Liver (tissue), 8 donors: ENCODE measurements at regions not wholly inside any gene's neighbourhood (a gene's known extent, or its start where the extent isn't known, plus 50 kb on each side); places are given as distances from the start of the nearest gene placed in this dataset.

Source experiments
- DNase-seq: peaks from one replicate; pipeline ENCODE4 v3.0.0-alpha.2; 2017; ENCODE audit warnings: low spot score
- H3K27ac ChIP-seq, 2 donors: one replicate each; pipeline ENCODE4 v1.7.0; 2013; ENCODE audit warnings: inconsistent platforms in 2 of 2, low read length in 2 of 2, control low read depth in 1 of 2, low read depth in 1 of 2, mild to moderate bottlenecking in 1 of 2
- H3K27me3 ChIP-seq, 4 donors: one replicate each; pipeline versions ENCODE4 v1.6.1 to v1.7.0; 2013; ENCODE audit warnings: low read length in 3 of 4, inconsistent platforms in 1 of 4, mild to moderate bottlenecking in 1 of 4, moderate library complexity in 1 of 4; ENCODE audit not compliant: control insufficient read depth in 4 of 4, insufficient read depth in 4 of 4
- H3K36me3 ChIP-seq, 4 donors: one replicate each; pipeline versions ENCODE4 v1.6.1 to v1.7.0; 2013; ENCODE audit warnings: low read length in 3 of 4, mild to moderate bottlenecking in 3 of 4, low read depth in 1 of 4, moderate library complexity in 1 of 4; ENCODE audit not compliant: control insufficient read depth in 4 of 4, insufficient read depth in 3 of 4
- H3K4me1 ChIP-seq, 4 donors: one replicate each; pipeline versions ENCODE4 v1.6.1 to v1.7.0; 2013; ENCODE audit warnings: low read length in 3 of 4, mild to moderate bottlenecking in 3 of 4, moderate library complexity in 1 of 4; ENCODE audit not compliant: control insufficient read depth in 4 of 4, insufficient read depth in 4 of 4
- H3K4me3 ChIP-seq, 3 donors: one replicate each; pipeline versions ENCODE4 v1.6.1 to v1.7.0; 2013; ENCODE audit warnings: low read length in 3 of 3, control low read depth in 1 of 3, low read depth in 1 of 3, mild to moderate bottlenecking in 1 of 3
- H3K9ac ChIP-seq, 2 donors: one replicate each; pipeline ENCODE4 v1.7.0; 2013; ENCODE audit warnings: low read length in 2 of 2, mild to moderate bottlenecking in 2 of 2, moderate library complexity in 2 of 2, control low read depth in 1 of 2, low read depth in 1 of 2
- H3K9me3 ChIP-seq, 4 donors: one replicate each; pipeline versions ENCODE4 v1.6.1 to v1.7.0; 2013; ENCODE audit warnings: low read length in 3 of 4; ENCODE audit not compliant: control insufficient read depth in 4 of 4
- CTCF ChIP-seq: fragments of 150-350 bp; IDR thresholded peaks from 2 replicates; pipeline ENCODE4 v1.5.1; 2017; ENCODE audit warnings: improper control_type of control experiment, low read depth, low read length; ENCODE audit not compliant: missing input control
- EGR1 ChIP-seq, 2 donors: IDR thresholded peaks; 2 replicates each; pipeline ENCODE4 v1.6.1; 2016 to 2018; ENCODE audit warnings: antibody characterized with exemption in 2 of 2, low read depth in 2 of 2
- GABPA ChIP-seq, 2 donors: IDR thresholded peaks in 1 of 2; conservative IDR thresholded peaks in 1 of 2; 2 replicates each; pipeline ENCODE4 v1.6.1; 2016; ENCODE audit warnings: antibody characterized with exemption in 2 of 2, mild to moderate bottlenecking in 1 of 2, moderate library complexity in 1 of 2
- HNF4A ChIP-seq, 2 donors: conservative IDR thresholded peaks; 2 replicates each; pipeline ENCODE4 v1.6.1; 2016; ENCODE audit warnings: antibody characterized with exemption in 2 of 2, mild to moderate bottlenecking in 2 of 2
- HNF4G ChIP-seq: IDR thresholded peaks from 2 replicates; pipeline ENCODE4 v1.6.1; 2016; ENCODE audit warnings: antibody characterized with exemption
- JUND ChIP-seq, 2 donors: IDR thresholded peaks; 2 replicates each; pipeline ENCODE4 v1.6.1; 2016; ENCODE audit warnings: antibody characterized with exemption in 2 of 2
- NR2F2 ChIP-seq: IDR thresholded peaks from 2 replicates; pipeline ENCODE4 v1.6.1; 2016; ENCODE audit warnings: antibody characterized with exemption
- RAD21 ChIP-seq, 2 donors: IDR thresholded peaks; 2 replicates each; pipeline ENCODE4 v1.6.1; 2016; ENCODE audit warnings: antibody characterized with exemption in 2 of 2, mild to moderate bottlenecking in 2 of 2
- REST ChIP-seq: IDR thresholded peaks from 2 replicates; pipeline ENCODE4 v1.6.1; 2016; ENCODE audit warnings: antibody characterized with exemption, mild to moderate bottlenecking
- RXRA ChIP-seq, 2 donors: IDR thresholded peaks; 2 replicates each; pipeline ENCODE4 v1.6.1; 2017 to 2018; ENCODE audit warnings: antibody characterized with exemption in 2 of 2, mild to moderate bottlenecking in 1 of 2
- TAF1 ChIP-seq: conservative IDR thresholded peaks from 2 replicates; pipeline ENCODE4 v1.6.1; 2016; ENCODE audit warnings: antibody characterized with exemption, mild to moderate bottlenecking
- WGBS: extraction: QIAGEN DNeasy Blood & Tissue Kit; methylation state at CpG from one replicate; pipeline ENCODE4 v1.1.7; 2013; 5-methylcytosine and 5-hydroxymethylcytosine counted together
- TF ChIP-seq, protein P1 (sequence below): IDR thresholded peaks from 2 replicates; pipeline ENCODE4 v1.6.1; 2016; ENCODE audit warnings: antibody characterized with exemption
- TF ChIP-seq, protein P2 (sequence below): IDR thresholded peaks from 2 replicates; pipeline ENCODE4 v1.6.1; 2016; ENCODE audit warnings: antibody characterized with exemption
- donor health status: healthy.
- donor health status: healthy.
- donor health status: healthy.
- donor health status: healthy.
- donor health status: healthy.

DNA sequence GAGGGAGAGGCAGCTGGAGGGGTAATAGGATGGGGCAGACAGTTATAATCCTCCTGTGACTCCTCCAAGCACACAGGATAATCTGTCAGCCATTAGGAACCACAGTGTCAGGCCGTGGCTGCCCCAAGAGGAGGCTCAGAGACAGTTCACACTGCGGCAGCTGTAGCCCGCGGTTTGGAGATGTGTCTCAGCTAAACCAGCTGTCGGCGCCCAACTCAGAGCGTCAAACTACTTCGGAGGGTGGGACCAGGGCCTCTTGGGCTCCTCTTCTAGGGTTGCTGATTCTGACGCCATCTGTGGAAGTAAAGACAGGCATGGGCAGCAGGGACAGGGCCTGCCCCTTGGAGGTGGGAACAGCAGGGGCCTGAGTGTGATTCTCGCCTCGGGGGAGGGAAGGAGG, 309.8 kb downstream of the CDC5L start:
- peak; percentile 17 for DNase-seq
- no peaks in the 10 kb centered on the region for H3K9me3 ChIP-seq
- H3K36me3 ChIP-seq, result no peaks in the 10 kb centered on the region
- no peak overlapping the region for H3K27ac ChIP-seq
- no peak overlapping the region for H3K9ac ChIP-seq
- H3K4me1 ChIP-seq, result no peaks in the 10 kb centered on the region
- H3K4me3 ChIP-seq, result no peak overlapping the region
- TF ChIP-seq, protein P1, sequence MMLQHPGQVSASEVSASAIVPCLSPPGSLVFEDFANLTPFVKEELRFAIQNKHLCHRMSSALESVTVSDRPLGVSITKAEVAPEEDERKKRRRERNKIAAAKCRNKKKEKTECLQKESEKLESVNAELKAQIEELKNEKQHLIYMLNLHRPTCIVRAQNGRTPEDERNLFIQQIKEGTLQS, result no peak
- TF ChIP-seq HNF4G, result no peak
- TF ChIP-seq RXRA (IDR thresholded peaks at IDR 0.05), result no peak
- TF ChIP-seq, protein P2, sequence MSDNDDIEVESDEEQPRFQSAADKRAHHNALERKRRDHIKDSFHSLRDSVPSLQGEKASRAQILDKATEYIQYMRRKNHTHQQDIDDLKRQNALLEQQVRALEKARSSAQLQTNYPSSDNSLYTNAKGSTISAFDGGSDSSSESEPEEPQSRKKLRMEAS, result no peak
- no peak for TF ChIP-seq HNF4A (conservative IDR thresholded peaks at IDR 0.05)
- no peak for TF ChIP-seq GABPA (IDR thresholded peaks at IDR 0.05 in 1 of 2, conservative IDR thresholded peaks at IDR 0.05 in 1 of 2)
- TF ChIP-seq RAD21 (IDR thresholded peaks at IDR 0.05), result no peak
- TF ChIP-seq JUND (IDR thresholded peaks at IDR 0.05), result no peak
- WGBS, result 83% methylated on average over 11 of the region's 11 CpGs
- no peaks in the 10 kb centered on the region for H3K27me3 ChIP-seq

GRCh38 chr6:44698602-44699001, 311.1 kb downstream of the CDC5L start:
- Histone ChIP-seq H3K4me1 (no peaks in the 10 kb centered on the region), H3K27ac (no peak overlapping the region), H3K9ac (no peak overlapping the region), H3K9me3 (no peaks in the 10 kb centered on the region), H3K4me3 (no peak overlapping the region), H3K36me3 (no peaks in the 10 kb centered on the region), H3K27me3 (no peaks in the 10 kb centered on the region)
- WGBS, result 53% methylated on average over 1 of the region's 1 CpG
- peak; percentile 5 for DNase-seq
- TF ChIP-seq REST, result no peak
- TF ChIP-seq, protein P1, result no peak
- TF ChIP-seq CTCF, result no peak
- TF ChIP-seq HNF4G, result no peak
- no peak for TF ChIP-seq JUND (IDR thresholded peaks at IDR 0.05)
- TF ChIP-seq, protein P2, result no peak
- no peak for TF ChIP-seq TAF1
- TF ChIP-seq GABPA (IDR thresholded peaks at IDR 0.05 in 1 of 2, conservative IDR thresholded peaks at IDR 0.05 in 1 of 2), result no peak
- TF ChIP-seq NR2F2, result no peak
- TF ChIP-seq RAD21 (IDR thresholded peaks at IDR 0.05), result no peak
- no peak for TF ChIP-seq EGR1 (IDR thresholded peaks at IDR 0.05; ENCODE audit: low read depth in 2 of 2)
- TF ChIP-seq RXRA (IDR thresholded peaks at IDR 0.05), result no peak
